ENCODE measurements at regions not wholly inside any gene's neighbourhood (a gene's known extent, or its start where the extent isn't known, plus 50 kb on each side); places are given as distances from the start of the nearest gene placed in this dataset.
"Not testable (repeated sequence)": the region's sequence is repeated elsewhere in the genome, so short reads cannot be mapped to it uniquely, and the experiment has no call there.

DNA sequence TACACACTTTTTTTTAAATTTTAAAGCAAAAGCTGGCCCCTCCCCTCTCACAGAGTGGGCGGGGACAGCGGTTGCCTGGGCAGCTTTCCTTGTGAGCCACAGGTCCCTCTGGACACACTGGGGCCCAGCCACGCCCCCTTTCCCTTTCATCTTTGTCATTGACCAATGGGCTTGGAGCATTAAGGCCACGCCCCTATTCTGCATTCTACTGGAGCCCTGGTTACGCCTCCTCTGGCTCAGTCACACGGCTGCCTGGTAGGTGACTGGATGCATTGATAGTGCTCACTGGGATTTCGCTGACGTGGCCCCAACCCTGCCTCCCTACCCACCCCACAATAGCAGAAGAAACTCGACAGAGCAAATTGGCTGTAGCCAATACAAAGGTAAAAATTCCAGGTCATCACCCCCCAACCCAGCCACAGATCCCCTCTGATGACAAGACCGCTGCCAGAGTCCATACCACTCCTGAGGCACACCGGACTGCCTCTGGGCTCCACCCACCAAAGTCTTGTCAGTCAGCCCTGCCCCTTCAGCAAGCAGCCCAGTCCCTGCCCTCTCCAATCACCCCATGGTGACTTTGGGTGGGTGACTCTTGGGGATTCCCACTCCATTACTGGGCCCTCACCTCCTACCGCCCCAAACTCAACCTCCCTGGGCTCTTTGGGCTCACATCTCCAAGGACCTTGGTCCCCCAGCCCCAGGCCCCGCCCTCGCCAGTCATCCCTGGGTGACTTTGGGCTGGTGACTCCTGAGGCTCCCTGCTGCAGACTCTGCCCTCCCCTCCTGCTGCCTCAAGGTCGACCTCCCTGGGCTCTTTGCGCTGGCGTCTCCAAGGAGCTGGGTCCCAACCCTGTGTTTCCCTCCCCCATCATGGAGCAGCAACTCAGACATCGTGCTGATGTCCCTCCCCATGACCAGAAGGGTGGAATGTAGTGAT, 112.2 kb upstream of the FAN1 start:
- Mint-ChIP-seq H3K9me3 (no peaks in the 10 kb centered on the region), H3K4me3 (no peak overlapping the region), H3K36me3 (ENCODE audit: low read depth) (no peaks in the 10 kb centered on the region), H3K27ac (no peak overlapping the region), H3K27me3 (peaks cover 16% of the 10 kb centered on the region), H3K4me1 (no peaks in the 10 kb centered on the region)
- ChIA-PET POLR2A (no interaction called here), CTCF (no interaction called here)
- DNase-seq, result no peak

DNA sequence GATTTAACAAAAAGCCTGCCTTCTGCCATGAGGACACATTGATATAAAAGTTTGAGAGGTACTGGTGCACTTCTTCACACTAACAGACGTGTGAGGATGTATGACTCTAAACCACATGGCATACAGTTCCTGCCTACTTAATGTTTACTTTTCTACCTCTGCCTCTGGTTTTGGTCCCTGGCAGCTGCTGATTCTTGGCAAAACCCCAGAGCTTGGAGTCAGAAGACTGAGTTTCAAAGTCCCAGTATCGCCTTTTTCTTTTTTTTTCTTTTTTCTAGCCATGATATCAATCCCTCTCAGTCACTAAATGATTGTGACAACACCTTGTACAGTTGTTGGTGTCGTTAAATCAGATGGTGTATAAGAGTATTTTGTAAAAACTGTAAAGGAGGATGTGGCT, 110.9 kb upstream of the FAN1 start:
- H3K4me3 Mint-ChIP-seq; H3K27ac Mint-ChIP-seq; H3K36me3 Mint-ChIP-seq (ENCODE audit: low read depth); POLR2A ChIA-PET; H3K9me3 Mint-ChIP-seq; DNase-seq; H3K4me1 Mint-ChIP-seq; CTCF ChIA-PET: not testable (repeated sequence)
- peaks cover 12% of the 10 kb centered on the region for H3K27me3 Mint-ChIP-seq

DNA sequence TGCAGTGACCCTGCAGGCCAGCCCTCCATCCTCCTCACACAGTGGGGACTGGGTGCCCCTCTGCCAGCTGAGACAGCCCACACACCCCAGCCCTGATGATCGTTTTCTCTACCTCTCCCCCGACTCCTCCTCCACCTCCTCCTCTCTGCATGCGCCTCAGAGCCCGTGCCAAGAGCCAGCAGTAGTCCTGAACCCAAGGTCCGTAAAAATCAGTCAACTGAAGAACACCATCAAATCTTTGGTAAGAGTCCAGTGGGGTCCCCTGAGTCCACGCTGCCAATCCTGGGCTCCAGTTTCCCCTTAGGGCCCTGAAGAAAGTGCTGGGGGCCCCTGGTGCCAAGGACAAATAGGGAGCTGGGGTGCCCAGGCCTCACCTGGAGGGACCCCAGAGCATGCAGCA, 109.3 kb upstream of the FAN1 start:
- DNase-seq, result no peak
- H3K9me3 Mint-ChIP-seq, result no peaks in the 10 kb centered on the region
- H3K36me3 Mint-ChIP-seq (ENCODE audit: low read depth), result no peaks in the 10 kb centered on the region
- no peak overlapping the region for H3K4me3 Mint-ChIP-seq
- peak overlapping the region; percentile 32 for H3K27ac Mint-ChIP-seq
- H3K4me1 Mint-ChIP-seq, result no peaks in the 10 kb centered on the region
- ChIA-PET CTCF (no interaction called here), POLR2A (no interaction called here)
- H3K27me3 Mint-ChIP-seq, result peaks cover 3% of the 10 kb centered on the region

DNA sequence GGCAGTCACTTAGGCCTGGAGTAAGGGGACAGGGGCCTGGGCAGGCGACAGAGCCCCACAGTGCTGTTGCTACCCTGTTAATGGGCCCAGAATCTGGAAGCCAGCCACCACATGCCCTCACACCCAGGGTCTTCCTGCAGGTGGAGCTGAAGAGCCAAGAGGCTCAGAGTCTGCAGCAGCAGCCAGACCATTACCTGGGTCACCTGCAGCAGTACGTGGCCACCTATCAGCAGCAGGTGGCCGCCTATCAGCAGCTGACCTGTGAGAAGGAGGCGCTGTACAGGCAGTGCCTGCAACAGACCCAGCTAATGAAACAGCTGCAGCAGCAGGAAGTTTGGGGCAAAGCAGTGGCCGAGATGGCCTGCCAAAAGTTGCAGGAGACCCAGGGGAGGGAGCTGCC, 104.2 kb upstream of the FAN1 start:
- CTCF ChIA-PET; H3K4me3 Mint-ChIP-seq; H3K36me3 Mint-ChIP-seq (ENCODE audit: low read depth); H3K27me3 Mint-ChIP-seq; POLR2A ChIA-PET; H3K9me3 Mint-ChIP-seq; H3K27ac Mint-ChIP-seq; H3K4me1 Mint-ChIP-seq: not testable (repeated sequence)
- DNase-seq, result peak; percentile 22

DNA sequence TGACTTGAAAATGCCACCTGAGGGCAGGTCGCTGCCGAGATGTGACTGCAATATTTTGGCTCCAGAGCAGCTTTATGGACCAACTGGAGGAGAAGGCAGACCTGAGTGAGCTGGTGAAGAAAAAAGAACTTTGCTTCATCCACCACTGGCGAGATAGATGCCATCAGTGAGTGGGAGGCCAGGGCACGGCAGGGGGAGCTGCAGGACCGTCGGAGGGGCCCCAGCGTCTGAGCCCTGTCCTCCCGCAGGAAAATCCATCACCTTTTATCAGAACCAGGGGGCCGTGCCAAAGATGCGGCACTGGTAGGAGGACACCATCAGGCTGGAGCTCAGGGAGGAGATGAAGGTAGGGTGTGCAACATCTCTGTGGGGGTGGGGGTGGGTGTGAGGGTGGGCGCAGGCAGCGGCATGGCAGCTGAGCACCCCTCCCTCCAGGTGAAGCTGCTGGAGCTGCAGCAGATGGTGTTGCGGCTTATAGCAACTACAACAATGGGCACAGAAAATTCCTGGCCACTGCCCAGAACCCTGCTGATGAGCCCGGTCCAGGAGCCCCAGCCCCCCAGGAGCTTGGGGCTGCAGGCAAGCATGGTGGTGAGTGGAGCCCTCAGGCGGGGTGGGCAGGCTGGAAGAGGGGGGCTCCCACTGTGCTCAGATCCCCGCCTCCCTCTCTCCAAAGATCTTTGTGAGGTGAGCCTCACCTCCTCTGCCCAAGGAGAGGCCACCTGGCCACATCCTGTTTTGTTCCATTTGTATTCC, 102.4 kb upstream of the FAN1 start:
- H3K27me3 Mint-ChIP-seq; H3K4me1 Mint-ChIP-seq; H3K27ac Mint-ChIP-seq; H3K36me3 Mint-ChIP-seq (ENCODE audit: low read depth); DNase-seq; H3K9me3 Mint-ChIP-seq; H3K4me3 Mint-ChIP-seq; POLR2A ChIA-PET: not testable (repeated sequence)
- CTCF ChIA-PET, result interaction anchor here (1.5 kb wide), 1 partner anchor 327 kb away, joined by 3 read pairs; no protein-coding TSS in a partner anchor

DNA sequence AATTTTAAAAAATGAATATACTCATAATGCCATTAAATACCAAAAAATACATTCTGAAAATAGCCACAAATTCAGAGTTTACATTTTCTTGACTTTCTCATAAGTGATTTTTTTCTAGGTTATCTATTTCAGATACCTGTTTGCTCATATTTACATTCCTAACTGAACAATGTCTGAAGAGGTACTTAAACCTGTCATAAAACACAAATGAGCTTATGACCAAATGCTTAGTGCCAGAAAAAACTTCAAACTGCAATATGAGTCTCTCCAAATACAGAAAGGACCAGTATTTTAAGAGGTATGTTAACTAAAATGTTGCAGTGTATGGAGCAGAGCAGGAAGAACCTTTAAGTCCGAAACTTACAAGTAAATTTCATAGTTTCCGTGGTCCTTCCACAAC, 101.7 kb upstream of the FAN1 start:
- CTCF ChIA-PET, result interaction anchor here (0.5 to 1.5 kb wide), 3 partner anchors 319 to 683 kb away, joined by 3 read pairs; no protein-coding TSS in a partner anchor
- H3K9me3 Mint-ChIP-seq; DNase-seq; H3K4me3 Mint-ChIP-seq; H3K27ac Mint-ChIP-seq; H3K36me3 Mint-ChIP-seq (ENCODE audit: low read depth); H3K4me1 Mint-ChIP-seq; H3K27me3 Mint-ChIP-seq; POLR2A ChIA-PET: not testable (repeated sequence)

DNA sequence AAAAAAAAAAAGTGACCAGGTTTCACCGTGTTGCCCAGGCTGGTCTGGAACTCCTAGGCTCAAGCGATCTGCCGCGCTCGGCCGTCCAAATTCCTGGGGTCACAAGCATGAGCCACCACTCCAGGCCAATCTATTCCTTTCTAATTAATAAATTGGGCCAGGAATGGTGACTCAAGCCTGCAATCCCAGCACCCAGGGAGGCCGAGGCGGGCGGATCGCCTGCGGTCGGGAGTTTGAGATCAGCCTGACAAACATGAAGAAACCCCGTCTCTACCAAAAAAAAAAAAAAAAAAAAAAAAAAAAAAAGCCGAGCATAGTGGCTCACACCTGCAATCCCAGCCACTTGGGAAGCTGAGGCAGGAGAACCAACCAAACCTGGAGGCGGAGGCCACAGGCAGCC, 100.0 kb upstream of the FAN1 start:
- POLR2A ChIA-PET; H3K4me3 Mint-ChIP-seq; DNase-seq; H3K27me3 Mint-ChIP-seq; CTCF ChIA-PET; H3K36me3 Mint-ChIP-seq (ENCODE audit: low read depth); H3K27ac Mint-ChIP-seq; H3K9me3 Mint-ChIP-seq; H3K4me1 Mint-ChIP-seq: not testable (repeated sequence)

DNA sequence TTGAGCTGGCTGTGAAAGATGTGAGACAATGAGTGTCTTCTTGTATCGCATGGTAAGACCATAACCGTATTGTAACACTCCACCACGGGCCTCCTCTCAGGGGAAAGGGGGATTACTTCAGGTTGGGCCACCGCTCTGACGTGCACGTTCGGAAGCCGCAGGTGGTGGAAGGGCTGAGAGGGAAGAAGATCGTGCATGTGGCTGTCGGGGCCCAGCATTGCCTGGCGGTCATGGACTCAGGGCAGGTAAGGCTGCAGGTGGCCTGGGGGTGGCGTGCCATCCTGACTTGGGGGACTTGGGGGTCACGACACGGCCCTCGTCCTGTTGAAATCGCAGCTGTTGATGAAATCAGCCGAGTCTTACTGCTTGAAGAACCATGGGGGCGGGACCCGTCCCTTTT, 87.3 kb upstream of the FAN1 start:
- POLR2A ChIA-PET, result no interaction called here
- CTCF ChIA-PET, result no interaction called here
- no peak overlapping the region for H3K4me3 Mint-ChIP-seq

DNA sequence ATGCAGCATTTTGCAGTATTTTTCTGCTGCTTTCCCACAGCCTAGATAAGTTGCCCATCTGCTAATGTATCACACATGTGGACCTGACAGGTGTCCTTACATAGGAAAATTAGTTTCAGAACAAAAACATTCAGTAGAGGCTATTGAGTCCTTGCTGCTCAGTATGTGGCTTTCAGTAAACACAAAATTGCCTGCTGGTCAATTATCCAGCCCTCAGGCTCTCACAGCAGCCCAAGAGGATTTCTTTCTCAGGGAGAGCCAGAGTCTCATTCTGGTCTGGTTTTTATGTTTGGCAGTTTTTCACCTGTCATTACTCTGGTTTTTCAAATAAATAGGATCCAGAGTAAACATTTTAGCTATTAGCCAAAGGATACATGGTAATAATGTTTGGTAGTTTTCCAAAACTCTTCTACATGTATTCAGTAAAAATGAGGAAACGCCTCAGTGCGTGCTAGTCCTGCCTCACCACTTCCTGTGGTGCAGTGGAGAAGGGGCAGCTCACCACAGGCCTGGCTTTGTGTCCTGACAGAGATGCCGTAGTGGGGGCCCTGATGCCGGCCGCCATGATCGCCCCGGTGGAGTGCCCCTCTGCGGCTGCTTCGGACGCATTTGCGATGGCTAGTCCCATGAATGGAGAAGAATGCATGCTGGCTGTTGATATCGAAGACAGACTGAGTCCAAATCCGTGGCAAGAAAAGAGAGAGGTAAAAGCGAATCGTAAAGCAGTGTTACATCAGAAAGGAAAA, 80.5 kb upstream of the FAN1 start:
- POLR2A ChIA-PET; H3K9me3 Mint-ChIP-seq; H3K36me3 Mint-ChIP-seq (ENCODE audit: low read depth); CTCF ChIA-PET: not testable (repeated sequence)
- Mint-ChIP-seq H3K4me1 (peaks cover 23% of the 10 kb centered on the region), H3K4me3 (peak overlapping the region; percentile 85), H3K27me3 (peaks cover 14% of the 10 kb centered on the region), H3K27ac (peak overlapping the region; percentile 97)
- peak; percentile 56 for DNase-seq

More for the DNA sequence above, 87.3 kb upstream of the FAN1 start:
- no peak overlapping the region for H3K27ac Mint-ChIP-seq
- H3K4me1 Mint-ChIP-seq, result peaks cover 2% of the 10 kb centered on the region
- H3K9me3 Mint-ChIP-seq, result no peaks in the 10 kb centered on the region
- DNase-seq, result no peak
- no peaks in the 10 kb centered on the region for H3K36me3 Mint-ChIP-seq (ENCODE audit: low read depth)
- H3K27me3 Mint-ChIP-seq, result peaks cover 8% of the 10 kb centered on the region

DNA sequence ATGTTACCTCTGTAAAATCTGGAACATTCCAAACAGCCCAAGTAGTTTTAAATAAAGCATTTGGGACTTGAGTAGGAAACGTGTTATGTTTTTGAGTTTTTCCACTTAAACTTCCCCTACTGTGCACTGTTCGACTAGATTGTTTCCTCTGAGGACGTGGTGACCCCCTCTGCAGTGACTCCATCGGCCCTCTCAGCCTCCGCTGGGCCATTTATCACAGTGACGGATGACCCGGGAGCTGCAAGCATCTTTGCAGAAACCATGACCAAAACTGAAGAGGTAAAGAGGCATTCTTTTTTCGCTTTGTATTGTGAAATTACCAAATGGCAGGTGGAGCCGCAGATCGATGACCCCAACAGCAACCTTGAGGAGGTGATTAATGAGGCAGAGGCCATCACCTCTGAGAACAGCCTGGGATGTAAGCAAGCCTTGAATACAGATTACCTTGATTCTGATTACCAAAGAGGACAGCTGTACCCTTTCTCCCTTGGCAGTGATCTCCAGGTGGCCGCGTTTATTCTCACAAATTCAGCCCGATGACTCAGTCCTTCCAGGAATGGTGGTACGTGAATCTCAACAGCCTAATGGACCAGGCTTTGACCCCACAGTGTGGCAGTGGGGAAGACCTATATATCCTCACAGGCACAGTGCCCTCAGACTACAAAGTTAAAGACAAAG, 79.1 kb upstream of the FAN1 start:
- peak overlapping the region; percentile 49 for H3K4me3 Mint-ChIP-seq
- H3K27me3 Mint-ChIP-seq, result peaks cover 14% of the 10 kb centered on the region
- no peak for DNase-seq
- peaks cover 5% of the 10 kb centered on the region for H3K36me3 Mint-ChIP-seq (ENCODE audit: low read depth)
- H3K9me3 Mint-ChIP-seq, result no peaks in the 10 kb centered on the region
- CTCF ChIA-PET, result no interaction called here
- H3K4me1 Mint-ChIP-seq, result peaks cover 27% of the 10 kb centered on the region
- POLR2A ChIA-PET, result no interaction called here
- peak overlapping the region; percentile 63 for H3K27ac Mint-ChIP-seq

DNA sequence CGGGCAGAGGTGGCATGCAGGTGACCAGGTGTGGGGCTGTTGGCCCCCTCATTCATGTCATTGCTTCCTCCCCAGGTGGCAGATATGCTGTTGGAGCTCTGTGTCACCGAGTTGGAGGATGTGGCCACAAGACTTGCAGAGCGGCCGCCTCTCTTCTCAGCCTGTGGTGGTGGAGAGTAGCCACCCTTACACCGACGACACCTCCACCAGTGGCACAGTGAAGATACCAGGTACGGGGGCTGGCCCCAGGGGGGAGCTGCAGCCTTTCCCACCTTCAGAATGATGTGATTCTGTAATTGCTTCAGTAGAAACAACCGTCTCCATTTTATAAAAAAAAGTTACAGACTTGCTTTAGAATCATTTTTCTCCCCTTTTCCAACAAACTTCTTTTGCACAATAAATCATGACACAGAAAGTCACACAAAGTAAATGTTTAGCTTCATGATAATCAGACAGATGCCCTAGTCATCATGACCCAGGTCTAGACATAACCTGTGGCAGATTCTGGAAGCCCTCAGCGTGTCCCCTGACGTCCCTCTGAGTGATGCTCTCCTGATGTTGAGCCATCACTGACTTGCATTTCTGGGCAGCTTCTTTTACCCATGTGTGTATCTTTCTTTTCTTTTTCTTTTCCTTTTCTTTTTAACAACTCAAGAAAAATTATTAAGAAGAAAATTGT, 76.0 kb upstream of the FAN1 start:
- Mint-ChIP-seq H3K4me1 (peaks cover 38% of the 10 kb centered on the region), H3K4me3 (no peak overlapping the region), H3K9me3 (no peaks in the 10 kb centered on the region), H3K27ac (no peak overlapping the region), H3K27me3 (no peaks in the 10 kb centered on the region), H3K36me3 (ENCODE audit: low read depth) (peaks cover 8% of the 10 kb centered on the region)
- ChIA-PET POLR2A (no interaction called here), CTCF (interaction anchor here (0.9 kb wide), 1 partner anchor 33 kb away, joined by 3 read pairs; no protein-coding TSS in a partner anchor)
- no peak for DNase-seq

DNA sequence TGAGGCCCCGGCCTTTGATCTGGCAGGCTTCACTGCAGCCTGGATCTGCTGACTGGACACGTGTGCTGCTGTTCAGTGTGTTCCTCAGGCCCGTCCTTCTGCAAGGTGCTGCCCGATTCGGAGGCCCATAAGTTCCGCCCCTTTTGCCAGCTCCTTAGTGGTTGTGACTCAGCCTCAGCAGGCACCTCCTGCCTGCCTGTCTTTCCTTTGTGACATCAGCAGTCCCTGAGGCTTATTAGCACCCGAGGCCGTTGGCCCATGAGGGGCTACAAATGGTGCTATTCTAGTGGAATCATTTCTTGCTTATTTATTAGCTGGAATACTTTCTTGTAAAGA, 75.4 kb upstream of the FAN1 start:
- POLR2A ChIA-PET; DNase-seq; H3K4me3 Mint-ChIP-seq; H3K9me3 Mint-ChIP-seq; H3K27me3 Mint-ChIP-seq; H3K36me3 Mint-ChIP-seq (ENCODE audit: low read depth); H3K27ac Mint-ChIP-seq: not testable (repeated sequence)
- CTCF ChIA-PET, result interaction anchor here (0.6 to 0.9 kb wide), 2 partner anchors 11 to 32 kb away, joined by 3 to 5 read pairs; no protein-coding TSS in a partner anchor
- peaks cover 38% of the 10 kb centered on the region for H3K4me1 Mint-ChIP-seq
